ENCODE measurements at regions not wholly inside any gene's neighbourhood (a gene's known extent, or its start where the extent isn't known, plus 50 kb on each side); places are given as distances from the start of the nearest gene placed in this dataset.

GRCh38 chr5:133841831-133842750, 126.3 kb downstream of the C5orf15 start:
- TF ChIP-seq POLR2A (IDR thresholded peaks at IDR 0.05) (no peak), CTCF (IDR thresholded peaks at IDR 0.05) (no peak)

Measured in right lobe of liver (tissue), 4 donors.